Testis (tissue), 2 donors: ENCODE measurements at regions not wholly inside any gene's neighbourhood (a gene's known extent, or its start where the extent isn't known, plus 50 kb on each side); places are given as distances from the start of the nearest gene placed in this dataset.
"Not testable (repeated sequence)": the region's sequence is repeated elsewhere in the genome, so short reads cannot be mapped to it uniquely, and the experiment has no call there.

Source experiments
- DNase-seq: peaks from one replicate; pipeline ENCODE4 v3.0.0-alpha.2; 2019
- H3K27ac ChIP-seq, 2 donors: fragments of 200-600 bp; sonication (generic); one replicate each; pipeline ENCODE4 v1.5.1; 2019
- H3K27me3 ChIP-seq: fragments of 200-600 bp; sonication (generic); one replicate; pipeline ENCODE4 v1.5.1; 2019
- H3K36me3 ChIP-seq: fragments of 200-600 bp; sonication (generic); one replicate; pipeline ENCODE4 v1.5.1; 2017; ENCODE audit warnings: low read depth; ENCODE audit errors: missing control alignments
- H3K4me1 ChIP-seq: fragments of 200-600 bp; sonication (generic); one replicate; pipeline ENCODE4 v1.5.1; 2019
- H3K4me3 ChIP-seq, 2 donors: fragments of 200-600 bp; sonication (generic); one replicate each; pipeline ENCODE4 v1.5.1; 2017 to 2019
- H3K9me3 ChIP-seq: fragments of 200-600 bp; sonication (generic); one replicate; pipeline ENCODE4 v1.5.1; 2017
- POLR2A ChIP-seq: fragments of 450-650 bp; IDR thresholded peaks from one replicate; pipeline ENCODE4 v1.6.1; 2017; ENCODE audit warnings: antibody characterized with exemption, mild to moderate bottlenecking, moderate library complexity
- WGBS, 2 donors: methylation state at CpG; one replicate each; pipeline ENCODE4 v1.1.5; 2018; 5-methylcytosine and 5-hydroxymethylcytosine counted together
- intact Hi-C: fragments of 100-400 bp; cut with DNase I; formaldehyde crosslinking; loops from one replicate; pipeline ENCODE4 v1.15.1; 2023; ENCODE audit warnings: low total_unique reads
- TF ChIP-seq, protein P1 (sequence below), 3 experiments: fragments of 450-650 bp in 2 of 3; fragments of 200-600 bp in 1 of 3; sonication (generic) in 1 of 3; IDR thresholded peaks; one replicate each; pipeline ENCODE4 v1.5.1; 2016 to 2019; ENCODE audit warnings: antibody characterized with exemption in 3 of 3, mild to moderate bottlenecking in 2 of 3, moderate library complexity in 1 of 3

DNA sequence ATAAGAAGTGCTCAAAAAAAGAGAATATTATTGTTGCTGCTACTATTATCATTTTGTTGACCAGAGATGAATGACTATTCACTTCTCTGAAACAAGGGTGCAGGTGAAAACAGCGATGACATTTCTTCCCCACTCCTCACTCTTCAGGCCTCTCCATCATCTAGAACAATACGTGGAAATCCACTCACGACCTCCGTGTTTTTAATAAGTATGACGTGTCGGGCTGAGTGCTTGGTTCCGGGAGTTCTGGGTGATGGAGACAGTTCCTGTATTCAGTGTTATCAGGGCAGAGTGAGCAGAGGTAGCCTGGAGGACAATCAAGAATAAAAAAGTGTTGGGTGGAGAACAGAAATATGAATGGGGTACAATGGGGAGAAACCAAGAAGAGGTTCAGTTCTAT, 130.0 kb upstream of the ZNF217 start:
- H3K9me3 ChIP-seq, result no peaks in the 10 kb centered on the region
- intact Hi-C loops, result no loop called here
- TF ChIP-seq, protein P1, sequence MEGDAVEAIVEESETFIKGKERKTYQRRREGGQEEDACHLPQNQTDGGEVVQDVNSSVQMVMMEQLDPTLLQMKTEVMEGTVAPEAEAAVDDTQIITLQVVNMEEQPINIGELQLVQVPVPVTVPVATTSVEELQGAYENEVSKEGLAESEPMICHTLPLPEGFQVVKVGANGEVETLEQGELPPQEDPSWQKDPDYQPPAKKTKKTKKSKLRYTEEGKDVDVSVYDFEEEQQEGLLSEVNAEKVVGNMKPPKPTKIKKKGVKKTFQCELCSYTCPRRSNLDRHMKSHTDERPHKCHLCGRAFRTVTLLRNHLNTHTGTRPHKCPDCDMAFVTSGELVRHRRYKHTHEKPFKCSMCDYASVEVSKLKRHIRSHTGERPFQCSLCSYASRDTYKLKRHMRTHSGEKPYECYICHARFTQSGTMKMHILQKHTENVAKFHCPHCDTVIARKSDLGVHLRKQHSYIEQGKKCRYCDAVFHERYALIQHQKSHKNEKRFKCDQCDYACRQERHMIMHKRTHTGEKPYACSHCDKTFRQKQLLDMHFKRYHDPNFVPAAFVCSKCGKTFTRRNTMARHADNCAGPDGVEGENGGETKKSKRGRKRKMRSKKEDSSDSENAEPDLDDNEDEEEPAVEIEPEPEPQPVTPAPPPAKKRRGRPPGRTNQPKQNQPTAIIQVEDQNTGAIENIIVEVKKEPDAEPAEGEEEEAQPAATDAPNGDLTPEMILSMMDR (IDR thresholded peaks at IDR 0.05), result no peak
- TF ChIP-seq POLR2A, result no peak

DNA sequence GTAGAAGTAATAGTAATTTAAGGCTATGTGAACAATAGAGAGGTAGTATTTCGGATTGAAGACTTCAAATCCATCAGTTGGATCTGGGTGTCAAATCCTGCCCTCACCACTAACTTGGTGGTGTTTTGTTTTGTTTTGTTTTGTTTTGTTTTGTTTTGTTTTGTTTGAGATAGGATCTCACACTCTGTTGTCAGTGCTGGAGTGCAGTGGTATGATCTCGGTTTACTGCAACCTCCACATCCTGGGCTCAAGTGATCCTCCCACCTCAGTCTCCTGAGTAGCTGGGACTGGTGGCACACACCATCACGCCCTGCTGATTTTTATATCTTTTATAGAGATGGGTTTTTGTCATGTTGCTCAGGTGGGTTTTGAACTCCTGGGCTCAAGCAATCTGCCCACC, 129.4 kb upstream of the ZNF217 start:
- intact Hi-C loops, result no loop called here
- no peak for TF ChIP-seq POLR2A
- TF ChIP-seq, protein P1 (IDR thresholded peaks at IDR 0.05), result no peak
- Histone ChIP-seq H3K4me3 (no peak overlapping the region), H3K4me1 (no peaks in the 10 kb centered on the region), H3K36me3 (no peaks in the 10 kb centered on the region), H3K27me3 (no peaks in the 10 kb centered on the region), H3K27ac (no peak overlapping the region), H3K9me3 (no peaks in the 10 kb centered on the region)
- WGBS, 2 donors, result 91 to 100% methylated on average over 3 of the region's 3 CpGs
- DNase-seq, result no peak

More for the DNA sequence above, 130.0 kb upstream of the ZNF217 start:
- Histone ChIP-seq H3K27me3 (no peaks in the 10 kb centered on the region), H3K4me1 (no peaks in the 10 kb centered on the region), H3K36me3 (no peaks in the 10 kb centered on the region), H3K27ac (no peak overlapping the region), H3K4me3 (no peak overlapping the region)
- WGBS, 2 donors, result 89 to 92% methylated on average over 7 of the region's 7 CpGs
- no peak for DNase-seq

DNA sequence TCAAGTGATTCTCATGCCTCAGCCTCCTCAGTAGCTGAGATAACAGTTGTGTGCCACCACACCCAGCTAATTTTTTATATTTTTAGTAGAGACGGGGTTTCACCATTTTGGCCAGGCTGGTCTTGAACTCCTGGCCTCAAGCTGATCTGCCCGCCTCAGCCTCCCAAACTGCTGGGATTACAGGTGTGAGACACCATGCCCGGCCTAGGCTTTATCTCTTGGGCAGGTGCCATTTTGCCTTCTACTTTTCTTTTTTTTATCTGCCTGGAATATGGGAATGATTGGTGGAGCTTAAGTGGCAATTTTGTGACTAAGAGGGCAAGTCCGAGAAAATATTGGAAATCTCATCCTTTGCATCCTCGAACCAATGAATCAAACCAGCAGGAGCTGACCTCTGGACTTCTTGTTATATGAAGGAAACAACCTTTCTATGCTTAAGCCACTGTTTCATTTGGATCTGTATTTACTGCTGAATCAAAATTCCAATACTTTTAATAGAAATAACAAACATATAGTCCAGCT, 128.9 kb upstream of the ZNF217 start:
- Histone ChIP-seq H3K27ac (no peak overlapping the region), H3K4me1 (no peaks in the 10 kb centered on the region), H3K9me3 (no peaks in the 10 kb centered on the region), H3K4me3 (no peak overlapping the region), H3K36me3 (no peaks in the 10 kb centered on the region), H3K27me3 (no peaks in the 10 kb centered on the region)
- TF ChIP-seq, protein P1 (IDR thresholded peaks at IDR 0.05), result no peak
- intact Hi-C loops, result no loop called here
- 91 to 94% methylated on average over 5 of the region's 5 CpGs for WGBS, 2 donors
- no peak for DNase-seq

DNA sequence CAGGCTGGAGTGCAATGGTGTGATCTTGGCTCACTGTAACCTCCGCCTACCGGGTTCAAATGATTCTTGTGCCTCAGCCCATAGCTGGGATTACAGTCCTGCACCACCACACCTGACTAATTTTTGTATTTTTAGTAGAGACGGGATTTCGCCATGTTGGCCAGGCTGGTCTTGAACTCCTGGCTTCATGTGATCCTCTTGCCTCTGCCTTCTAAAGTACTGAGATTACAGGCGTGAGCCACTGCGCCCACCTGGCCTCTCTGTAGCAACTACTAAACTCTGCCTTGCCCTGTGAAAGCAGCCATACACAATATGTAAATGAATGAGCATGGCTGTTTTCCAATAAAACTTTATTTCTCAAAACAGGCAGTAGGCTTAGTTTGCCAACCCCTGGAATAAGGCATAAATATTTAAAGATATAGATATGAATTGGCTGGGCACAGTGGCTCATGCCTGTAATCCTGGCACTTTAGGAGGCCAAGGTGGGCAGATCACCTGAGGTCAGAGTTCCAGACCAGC, 127.9 kb upstream of the ZNF217 start:
- DNase-seq, intact Hi-C loops, H3K4me1 ChIP-seq, H3K27me3 ChIP-seq, H3K36me3 ChIP-seq, H3K27ac ChIP-seq, H3K4me3 ChIP-seq, H3K9me3 ChIP-seq: not testable (repeated sequence)
- 77 to 86% methylated on average over 6 of the region's 6 CpGs for WGBS, 2 donors

DNA sequence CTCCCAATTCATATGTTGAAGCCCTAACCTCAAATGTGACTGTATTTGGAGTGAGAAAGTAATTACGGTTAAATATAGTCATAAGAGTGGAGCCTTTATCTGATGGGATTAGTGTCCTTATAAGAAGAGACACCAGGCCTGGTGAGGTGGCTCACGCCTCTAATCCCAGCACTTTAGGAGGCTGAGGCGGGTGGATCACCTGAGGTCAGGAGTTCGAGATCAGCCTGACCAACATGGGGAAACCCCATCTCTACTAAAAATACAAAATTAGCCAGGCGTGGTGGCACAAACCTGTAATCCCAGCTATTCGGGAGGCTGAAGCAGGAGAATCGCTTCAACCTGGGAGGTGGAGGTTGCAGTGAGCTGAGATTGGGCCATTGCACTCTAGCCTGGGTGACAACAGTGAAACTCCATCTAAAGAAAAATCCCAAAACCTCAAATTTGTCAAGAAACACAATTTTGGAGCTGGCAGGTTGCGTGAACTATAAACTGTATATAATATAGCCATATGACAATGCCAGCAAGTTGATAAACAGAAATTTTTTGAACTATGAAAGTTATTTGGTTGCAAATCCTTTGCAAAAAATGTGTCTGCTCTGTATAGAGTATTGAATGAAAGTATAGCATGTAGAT, 125.6 kb upstream of the ZNF217 start:
- H3K4me3 ChIP-seq, DNase-seq, H3K36me3 ChIP-seq, H3K4me1 ChIP-seq, H3K27ac ChIP-seq, intact Hi-C loops, H3K27me3 ChIP-seq, H3K9me3 ChIP-seq: not testable (repeated sequence)
- 92 to 95% methylated on average over 8 of the region's 8 CpGs for WGBS, 2 donors
